ENCODE measurements at regions not wholly inside any gene's neighbourhood (a gene's known extent, or its start where the extent isn't known, plus 50 kb on each side); places are given as distances from the start of the nearest gene placed in this dataset.

DNA sequence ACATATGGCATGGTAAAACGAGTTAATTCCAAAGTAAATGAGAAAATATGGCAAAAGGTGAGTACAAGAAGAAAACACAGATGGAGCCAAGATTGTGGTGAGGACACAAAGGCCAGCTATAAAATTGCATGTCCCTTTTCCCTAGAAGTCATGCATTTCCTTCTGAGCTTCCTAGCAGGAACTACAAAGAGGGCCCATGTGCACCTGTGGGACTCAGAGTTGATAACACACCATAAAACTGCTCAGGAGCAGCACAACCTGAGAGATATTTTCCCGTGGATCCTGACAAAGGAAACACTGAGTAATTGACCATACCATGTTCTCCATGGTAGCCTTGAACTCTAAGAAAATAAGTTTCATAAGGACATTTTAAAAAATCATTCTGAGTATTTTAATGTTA is 228.3 kb downstream of the DLEU7 start:
- no peak overlapping the region for H4K8ac ChIP-seq (ENCODE audit: low read depth in 2 of 2, low read length in 2 of 2)
- POLR2A ChIA-PET (ENCODE audit: unreplicated experiment), result no interaction called here
- H3K56ac ChIP-seq (ENCODE audit: extremely low read depth, insufficient read depth, low read length), result no peak overlapping the region
- H3K4me1 ChIP-seq (ENCODE audit: control insufficient read depth, insufficient read depth, low read length), result no peaks in the 10 kb centered on the region
- no peaks in the 10 kb centered on the region for H3K79me1 ChIP-seq (ENCODE audit: low read depth in 1 of 2, low read length in 2 of 2)
- TF ChIP-seq SMC3 (IDR thresholded peaks at IDR 0.05; ENCODE audit: low read depth, low read length) (no peak), MAZ (IDR thresholded peaks at IDR 0.05; ENCODE audit: borderline replicate concordance, low read depth, low read length) (no peak), CHD1 (IDR thresholded peaks at IDR 0.05; ENCODE audit: low read depth, low read length) (no peak), RCOR1 (IDR thresholded peaks at IDR 0.05; ENCODE audit: insufficient replicate concordance, low read length) (no peak), RAD21 (IDR thresholded peaks at IDR 0.05; ENCODE audit: low read length) (no peak), POLR2A (IDR thresholded peaks at IDR 0.05; ENCODE audit: low read depth, low read length) (no peak), CTCF (conservative IDR thresholded peaks at IDR 0.05; ENCODE audit: low read depth, low read length) (no peak), FOS (IDR thresholded peaks at IDR 0.05; ENCODE audit: low read depth, low read length) (no peak)
- TF ChIP-seq, protein P1, sequence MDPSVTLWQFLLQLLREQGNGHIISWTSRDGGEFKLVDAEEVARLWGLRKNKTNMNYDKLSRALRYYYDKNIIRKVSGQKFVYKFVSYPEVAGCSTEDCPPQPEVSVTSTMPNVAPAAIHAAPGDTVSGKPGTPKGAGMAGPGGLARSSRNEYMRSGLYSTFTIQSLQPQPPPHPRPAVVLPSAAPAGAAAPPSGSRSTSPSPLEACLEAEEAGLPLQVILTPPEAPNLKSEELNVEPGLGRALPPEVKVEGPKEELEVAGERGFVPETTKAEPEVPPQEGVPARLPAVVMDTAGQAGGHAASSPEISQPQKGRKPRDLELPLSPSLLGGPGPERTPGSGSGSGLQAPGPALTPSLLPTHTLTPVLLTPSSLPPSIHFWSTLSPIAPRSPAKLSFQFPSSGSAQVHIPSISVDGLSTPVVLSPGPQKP (IDR thresholded peaks at IDR 0.05; ENCODE audit: borderline replicate concordance, low read depth, low read length), result no peak
- CTCF ChIA-PET, result no interaction called here
- H3K27ac ChIP-seq (ENCODE audit: insufficient read depth, low read length), result no peak overlapping the region
- no TSS peak for BruUV-seq (replicated peaks)
- DNase-seq (no peak), ATAC-seq (ENCODE audit: low read depth) (no peak)
- peaks cover 32% of the 10 kb centered on the region for H3K27me3 ChIP-seq (ENCODE audit: control insufficient read depth, insufficient read depth, low read length)
- H3K4me2 ChIP-seq (ENCODE audit: low read depth, low read length), result no peak overlapping the region
- no peak overlapping the region for H3K4ac ChIP-seq (ENCODE audit: low read depth, low read length)
- no peaks in the 10 kb centered on the region for H3K9me1 ChIP-seq (ENCODE audit: insufficient read depth, low read length)
- no peak overlapping the region for H2BK5ac ChIP-seq (ENCODE audit: low read depth, low read length, poor library complexity, severe bottlenecking)
- no peak overlapping the region for H2BK15ac ChIP-seq (ENCODE audit: low read depth, low read length)
- H3K9ac ChIP-seq (ENCODE audit: low read depth, low read length), result no peak overlapping the region
- no peaks in the 10 kb centered on the region for H4K20me1 ChIP-seq (ENCODE audit: insufficient read depth, low read length)
- no peak overlapping the region for H2BK120ac ChIP-seq (ENCODE audit: low read depth, low read length)
- no peak overlapping the region for H3K14ac ChIP-seq (replicated peaks; ENCODE audit: low read depth, low read length)
- dilution Hi-C loops (cut with HindIII; ENCODE audit: low sequenced_read_pairs, unreplicated experiment) (no loop called here), intact Hi-C loops (cut with micrococcal nuclease) (no loop called here), in situ Hi-C loops (cut with MboI; ENCODE audit: low sequenced_read_pairs) (no loop called here)
- H2AK9ac ChIP-seq (replicated peaks; ENCODE audit: low read depth, low read length, poor library complexity), result no peak overlapping the region
- no peak overlapping the region for H2AFZ ChIP-seq (replicated peaks; ENCODE audit: low read length, poor library complexity)
- H3K9me3 ChIP-seq (ENCODE audit: control insufficient read depth, insufficient read depth, low read length), result no peaks in the 10 kb centered on the region
- no peak overlapping the region for H4K91ac ChIP-seq (ENCODE audit: insufficient read depth, low read depth, low read length)
- H3K18ac ChIP-seq (ENCODE audit: low read depth, low read length), result no peak overlapping the region
- H3K4me3 ChIP-seq (ENCODE audit: insufficient read depth, low read depth, low read length), result no peak overlapping the region
- no peak overlapping the region for H4K5ac ChIP-seq (ENCODE audit: low read depth, low read length)
- no peak overlapping the region for H2BK20ac ChIP-seq (ENCODE audit: low read depth, low read length)
- no peak overlapping the region for H2AK5ac ChIP-seq (ENCODE audit: low read depth, low read length)
- H3K36me3 ChIP-seq (ENCODE audit: control insufficient read depth, insufficient read depth, low read length), result no peaks in the 10 kb centered on the region
- no peak overlapping the region for H3K23ac ChIP-seq (ENCODE audit: low read depth, low read length)
- WGBS, 2 experiments (ENCODE audit: extremely low coverage in 2 of 2, insufficient read length in 1 of 2), result no CpG with 5 or more reads among the region's 2 CpGs
